Activated naive CD4-positive, alpha-beta T cell treated with anti-CD3 and anti-CD28 coated beads, Interleukin-2, amount 10 ng/mL, durations not matched to agents 7 days and 5 days (primary cell): ENCODE measurements at regions not wholly inside any gene's neighbourhood (a gene's known extent, or its start where the extent isn't known, plus 50 kb on each side); places are given as distances from the start of the nearest gene placed in this dataset.
A peak's percentile ranks its signal among the peaks of the same experiment; 100 is the strongest.

Experiments used
- CTCF ChIA-PET: fragments of 350-600 bp; sonication (Branson Sonifier 250); formaldehyde crosslinking; loops from one replicate; lab custom pipeline; 2021; ENCODE audit warnings: antibody characterized with exemption; lab: Charles Lee
- DNase-seq: peaks from one replicate; pipeline ENCODE4 v3.0.0-alpha.2; 2020
- H3K27ac Mint-ChIP-seq: one replicate; pipeline ENCODE4 v1.8.0; 2021; ENCODE audit warnings: mild to moderate bottlenecking, moderate library complexity, mixed read lengths
- H3K27me3 Mint-ChIP-seq: one replicate; pipeline ENCODE4 v1.8.0; 2021; ENCODE audit warnings: mild to moderate bottlenecking, mixed read lengths
- H3K36me3 Mint-ChIP-seq: one replicate; pipeline ENCODE4 v1.8.0; 2021; ENCODE audit warnings: mixed read lengths
- H3K4me1 Mint-ChIP-seq: one replicate; pipeline ENCODE4 v1.8.0; 2021; ENCODE audit warnings: mixed read lengths
- H3K4me3 Mint-ChIP-seq: one replicate; pipeline ENCODE4 v1.8.0; 2021; ENCODE audit warnings: mild to moderate bottlenecking, moderate library complexity, mixed read lengths
- H3K9me3 Mint-ChIP-seq: one replicate; pipeline ENCODE4 v1.8.0; 2021; ENCODE audit warnings: mixed read lengths

GRCh38 chr21:43281661-43282357 lies 113.0 kb downstream of the CRYAA start:
- H3K4me3 Mint-ChIP-seq = no peak overlapping the region
- CTCF ChIA-PET = no interaction called here

GRCh38 chr21:43280949-43281633 lies 112.3 kb downstream of the CRYAA start:
- H3K27ac Mint-ChIP-seq = no peak overlapping the region
- no peaks in the 10 kb centered on the region for H3K9me3 Mint-ChIP-seq
- H3K4me3 Mint-ChIP-seq = no peak overlapping the region
- H3K4me1 Mint-ChIP-seq = no peaks in the 10 kb centered on the region
- CTCF ChIA-PET = no interaction called here
- no peak for DNase-seq
- H3K27me3 Mint-ChIP-seq = peaks cover 24% of the 10 kb centered on the region
- no peaks in the 10 kb centered on the region for H3K36me3 Mint-ChIP-seq

More at GRCh38 chr21:43281661-43282357, 113.0 kb downstream of the CRYAA start:
- Mint-ChIP-seq H3K36me3 (no peaks in the 10 kb centered on the region), H3K27ac (no peak overlapping the region), H3K9me3 (no peaks in the 10 kb centered on the region), H3K27me3 (peaks cover 20% of the 10 kb centered on the region), H3K4me1 (no peaks in the 10 kb centered on the region)
- no peak for DNase-seq

GRCh38 chr21:43279578-43279894 lies 110.7 kb downstream of the CRYAA start:
- no peaks in the 10 kb centered on the region for H3K9me3 Mint-ChIP-seq
- no peak for DNase-seq
- H3K27ac Mint-ChIP-seq = no peak overlapping the region
- peaks cover 32% of the 10 kb centered on the region for H3K27me3 Mint-ChIP-seq
- H3K4me3 Mint-ChIP-seq = no peak overlapping the region
- H3K4me1 Mint-ChIP-seq = no peaks in the 10 kb centered on the region
- no peaks in the 10 kb centered on the region for H3K36me3 Mint-ChIP-seq
- CTCF ChIA-PET = no interaction called here

- Mint-ChIP-seq H3K27ac (no peak overlapping the region), H3K27me3 (peaks cover 35% of the 10 kb centered on the region), H3K36me3 (no peaks in the 10 kb centered on the region), H3K4me1 (no peaks in the 10 kb centered on the region), H3K4me3 (no peak overlapping the region), H3K9me3 (no peaks in the 10 kb centered on the region)
- CTCF ChIA-PET = no interaction called here
- DNase-seq = no peak
These were observed 110.2 kb downstream of the CRYAA start for GRCh38 chr21:43278766-43279577.

GRCh38 chr21:43278359-43278758 lies 109.6 kb downstream of the CRYAA start:
- CTCF ChIA-PET = interaction anchor here (1.0 kb wide), 1 partner anchor 545 kb away, joined by 3 read pairs; no protein-coding TSS in a partner anchor
- H3K4me1 Mint-ChIP-seq = no peaks in the 10 kb centered on the region
- peaks cover 41% of the 10 kb centered on the region for H3K27me3 Mint-ChIP-seq
- no peaks in the 10 kb centered on the region for H3K36me3 Mint-ChIP-seq
- DNase-seq = no peak
- H3K4me3 Mint-ChIP-seq = no peak overlapping the region
- H3K27ac Mint-ChIP-seq = no peak overlapping the region
- H3K9me3 Mint-ChIP-seq = no peaks in the 10 kb centered on the region

GRCh38 chr21:43277481-43278351 lies 108.9 kb downstream of the CRYAA start:
- Mint-ChIP-seq H3K4me3 (no peak overlapping the region), H3K4me1 (no peaks in the 10 kb centered on the region), H3K27me3 (peaks cover 40% of the 10 kb centered on the region), H3K36me3 (no peaks in the 10 kb centered on the region), H3K27ac (no peak overlapping the region), H3K9me3 (no peaks in the 10 kb centered on the region)
- CTCF ChIA-PET = interaction anchor here (1.0 kb wide), 1 partner anchor 545 kb away, joined by 3 read pairs; no protein-coding TSS in a partner anchor
- DNase-seq = no peak

- H3K4me3 Mint-ChIP-seq = no peak overlapping the region
- peaks cover 39% of the 10 kb centered on the region for H3K27me3 Mint-ChIP-seq
- no peaks in the 10 kb centered on the region for H3K36me3 Mint-ChIP-seq
- no peak for DNase-seq
- no peak overlapping the region for H3K27ac Mint-ChIP-seq
- no peaks in the 10 kb centered on the region for H3K9me3 Mint-ChIP-seq
- CTCF ChIA-PET = no interaction called here
- no peaks in the 10 kb centered on the region for H3K4me1 Mint-ChIP-seq
These were observed 108.0 kb downstream of the CRYAA start for GRCh38 chr21:43276811-43277210.

GRCh38 chr21:43275421-43276211 lies 106.8 kb downstream of the CRYAA start:
- DNase-seq = no peak
- Mint-ChIP-seq H3K27ac (no peak overlapping the region), H3K4me1 (no peaks in the 10 kb centered on the region), H3K4me3 (no peak overlapping the region), H3K27me3 (peaks cover 44% of the 10 kb centered on the region), H3K36me3 (no peaks in the 10 kb centered on the region), H3K9me3 (no peaks in the 10 kb centered on the region)
- CTCF ChIA-PET = no interaction called here

- no peak for DNase-seq
- Mint-ChIP-seq H3K27me3 (peaks cover 46% of the 10 kb centered on the region), H3K36me3 (no peaks in the 10 kb centered on the region), H3K9me3 (no peaks in the 10 kb centered on the region), H3K4me1 (no peaks in the 10 kb centered on the region), H3K27ac (no peak overlapping the region), H3K4me3 (no peak overlapping the region)
- CTCF ChIA-PET = no interaction called here
These were observed 106.1 kb downstream of the CRYAA start for GRCh38 chr21:43274946-43275310.

GRCh38 chr21:43274022-43274945 lies 105.5 kb downstream of the CRYAA start:
- Mint-ChIP-seq H3K4me3 (no peak overlapping the region), H3K9me3 (no peaks in the 10 kb centered on the region), H3K36me3 (no peaks in the 10 kb centered on the region), H3K27me3 (peaks cover 52% of the 10 kb centered on the region), H3K4me1 (no peaks in the 10 kb centered on the region), H3K27ac (peak overlapping the region; percentile 33)
- DNase-seq = no peak
- CTCF ChIA-PET = no interaction called here

GRCh38 chr21:43273708-43274021 lies 104.9 kb downstream of the CRYAA start:
- no peak overlapping the region for H3K4me3 Mint-ChIP-seq
- no peaks in the 10 kb centered on the region for H3K36me3 Mint-ChIP-seq
- H3K27ac Mint-ChIP-seq = no peak overlapping the region
- H3K9me3 Mint-ChIP-seq = no peaks in the 10 kb centered on the region
- no peaks in the 10 kb centered on the region for H3K4me1 Mint-ChIP-seq
- CTCF ChIA-PET = no interaction called here
- no peak for DNase-seq
- H3K27me3 Mint-ChIP-seq = peaks cover 52% of the 10 kb centered on the region

GRCh38 chr21:43273016-43273707 lies 104.4 kb downstream of the CRYAA start:
- Mint-ChIP-seq H3K9me3 (no peaks in the 10 kb centered on the region), H3K36me3 (no peaks in the 10 kb centered on the region), H3K27ac (no peak overlapping the region), H3K4me1 (no peaks in the 10 kb centered on the region), H3K27me3 (peaks cover 47% of the 10 kb centered on the region), H3K4me3 (no peak overlapping the region)
- CTCF ChIA-PET = no interaction called here
- DNase-seq = no peak
